ENCODE measurements at regions not wholly inside any gene's neighbourhood (a gene's known extent, or its start where the extent isn't known, plus 50 kb on each side); places are given as distances from the start of the nearest gene placed in this dataset.
A peak's percentile ranks its signal among the peaks of the same experiment; 100 is the strongest.

GRCh38 chr7:46357290-46357689 lies 436.2 kb upstream of the IGFBP3 start:
- Histone ChIP-seq H3K27ac (no peak overlapping the region), H3K9me3 (replicated peaks in 1 of 3) (no peaks in the 10 kb centered on the region), H3K4me3 (no peak overlapping the region), H3K4me1 (replicated peaks in 1 of 2) (no peaks in the 10 kb centered on the region), H3K36me3 (replicated peaks in 1 of 2) (no peaks in the 10 kb centered on the region), H3K27me3 (no peaks in the 10 kb centered on the region)
- TF ChIP-seq POLR2A (IDR thresholded peaks at IDR 0.05) (no peak), CTCF (IDR thresholded peaks at IDR 0.05) (no peak)
- 82 to 93% (median 86%) methylated on average over 2 of the region's 2 CpGs for WGBS, 4 donors
- intact Hi-C loops (cut with DNase I) = no loop called here
- no peak for DNase-seq

GRCh38 chr7:46356371-46356770 lies 435.3 kb upstream of the IGFBP3 start:
- intact Hi-C loops (cut with DNase I) = no loop called here
- DNase-seq = no peak

GRCh38 chr7:46355331-46355730 lies 434.3 kb upstream of the IGFBP3 start:
- no peak for DNase-seq
- H3K27me3 ChIP-seq = no peaks in the 10 kb centered on the region
- no peaks in the 10 kb centered on the region for H3K4me1 ChIP-seq (replicated peaks in 1 of 2)
- no peaks in the 10 kb centered on the region for H3K9me3 ChIP-seq (replicated peaks in 1 of 3)
- intact Hi-C loops (cut with DNase I) = no loop called here
- H3K4me3 ChIP-seq = no peak overlapping the region
- H3K27ac ChIP-seq = no peak overlapping the region
- WGBS, 4 donors = 82 to 91% (median 87%) methylated on average over 4 of the region's 4 CpGs
- H3K36me3 ChIP-seq (replicated peaks in 1 of 2) = no peaks in the 10 kb centered on the region
- TF ChIP-seq POLR2A (IDR thresholded peaks at IDR 0.05) (no peak), CTCF (IDR thresholded peaks at IDR 0.05) (no peak)

More at GRCh38 chr7:46356371-46356770, 435.3 kb upstream of the IGFBP3 start:
- H3K4me3 ChIP-seq = no peak overlapping the region
- no peaks in the 10 kb centered on the region for H3K9me3 ChIP-seq (replicated peaks in 1 of 3)
- H3K4me1 ChIP-seq (replicated peaks in 1 of 2) = no peaks in the 10 kb centered on the region
- H3K27ac ChIP-seq = no peak overlapping the region
- no peaks in the 10 kb centered on the region for H3K36me3 ChIP-seq (replicated peaks in 1 of 2)
- WGBS, 4 donors = 92 to 100% (median 96%) methylated on average over 2 of the region's 2 CpGs
- no peaks in the 10 kb centered on the region for H3K27me3 ChIP-seq
- TF ChIP-seq POLR2A (IDR thresholded peaks at IDR 0.05) (no peak), CTCF (IDR thresholded peaks at IDR 0.05) (no peak)

GRCh38 chr7:46352004-46352954 lies 431.2 kb upstream of the IGFBP3 start:
- no peaks in the 10 kb centered on the region for H3K4me1 ChIP-seq (replicated peaks in 1 of 2)
- intact Hi-C loops (cut with DNase I) = loop anchor here (5.0 kb wide), 1 partner anchor 430 kb away; the partner anchor contains the start of gene IGFBP3 (in 2 of the 2)
- no peaks in the 10 kb centered on the region for H3K27me3 ChIP-seq
- H3K9me3 ChIP-seq (replicated peaks in 1 of 3) = no peaks in the 10 kb centered on the region
- peak; percentile 17 to 73 (median 62) for TF ChIP-seq CTCF (IDR thresholded peaks at IDR 0.05)
- no peak for TF ChIP-seq POLR2A (IDR thresholded peaks at IDR 0.05)
- H3K4me3 ChIP-seq = no peak overlapping the region
- DNase-seq = peak in 6 of 7 donors; percentile 19 to 59 (median 32)
- WGBS, 4 donors = 10 to 16% (median 13%) methylated on average over 2 of the region's 2 CpGs
- H3K36me3 ChIP-seq (replicated peaks in 1 of 2) = no peaks in the 10 kb centered on the region
- no peak overlapping the region for H3K27ac ChIP-seq

Measured in adrenal gland (tissue), 9 donors.